HL-60 (cell line): ENCODE measurements at regions not wholly inside any gene's neighbourhood (a gene's known extent, or its start where the extent isn't known, plus 50 kb on each side); places are given as distances from the start of the nearest gene placed in this dataset.

ENCODE experiments used
- DNase-seq, 2 experiments: peaks; one replicate each; pipeline ENCODE4 v3.0.0-alpha.2; 2010 to 2020; ENCODE audit warnings: low read depth in 1 of 2, low spot score in 1 of 2
- H3K27ac ChIP-seq: fragments of 250-450 bp; sonication (Bioruptor Pico); replicated peaks from 2 replicates; pipeline ENCODE4 v1.5.1; 2020; ENCODE audit warnings: mild to moderate bottlenecking, moderate library complexity
- H3K27me3 ChIP-seq: fragments of 250-450 bp; sonication (Bioruptor Pico); 2 replicates; pipeline ENCODE4 v1.5.1; 2021; ENCODE audit warnings: mild to moderate bottlenecking, moderate library complexity; ENCODE audit not compliant: insufficient read depth, poor library complexity, severe bottlenecking
- H3K4me3 ChIP-seq: replicated peaks from 2 replicates; pipeline ENCODE4 v1.5.1; 2011; ENCODE audit warnings: mild to moderate bottlenecking, control low read depth, low read length; ENCODE audit not compliant: insufficient read depth
- CTCF ChIP-seq: IDR thresholded peaks from one replicate; pipeline ENCODE4 v1.5.1; 2011; ENCODE audit warnings: low read length, control low read depth, inconsistent platforms; ENCODE audit not compliant: insufficient read depth
- GABPA ChIP-seq: IDR thresholded peaks from 2 replicates; pipeline ENCODE4 v1.6.1; 2012; ENCODE audit warnings: low read depth
- POLR2AphosphoS5 ChIP-seq: IDR thresholded peaks from 2 replicates; pipeline ENCODE4 v1.6.1; 2012; ENCODE audit warnings: low read depth
- SPI1 ChIP-seq: IDR thresholded peaks from 2 replicates; pipeline ENCODE4 v1.6.1; 2012; ENCODE audit warnings: low read depth, mild to moderate bottlenecking, borderline replicate concordance
- TF ChIP-seq, protein P1 (sequence below): IDR thresholded peaks from 2 replicates; pipeline ENCODE4 v1.6.1; 2012; ENCODE audit warnings: low read depth; ENCODE audit not compliant: insufficient replicate concordance

- no peak for DNase-seq
- no peak overlapping the region for H3K4me3 ChIP-seq
- no peaks in the 10 kb centered on the region for H3K27me3 ChIP-seq
- no peak for TF ChIP-seq SPI1
- no peak for TF ChIP-seq CTCF
- TF ChIP-seq GABPA, result no peak
- no peak for TF ChIP-seq POLR2AphosphoS5
- TF ChIP-seq, protein P1, sequence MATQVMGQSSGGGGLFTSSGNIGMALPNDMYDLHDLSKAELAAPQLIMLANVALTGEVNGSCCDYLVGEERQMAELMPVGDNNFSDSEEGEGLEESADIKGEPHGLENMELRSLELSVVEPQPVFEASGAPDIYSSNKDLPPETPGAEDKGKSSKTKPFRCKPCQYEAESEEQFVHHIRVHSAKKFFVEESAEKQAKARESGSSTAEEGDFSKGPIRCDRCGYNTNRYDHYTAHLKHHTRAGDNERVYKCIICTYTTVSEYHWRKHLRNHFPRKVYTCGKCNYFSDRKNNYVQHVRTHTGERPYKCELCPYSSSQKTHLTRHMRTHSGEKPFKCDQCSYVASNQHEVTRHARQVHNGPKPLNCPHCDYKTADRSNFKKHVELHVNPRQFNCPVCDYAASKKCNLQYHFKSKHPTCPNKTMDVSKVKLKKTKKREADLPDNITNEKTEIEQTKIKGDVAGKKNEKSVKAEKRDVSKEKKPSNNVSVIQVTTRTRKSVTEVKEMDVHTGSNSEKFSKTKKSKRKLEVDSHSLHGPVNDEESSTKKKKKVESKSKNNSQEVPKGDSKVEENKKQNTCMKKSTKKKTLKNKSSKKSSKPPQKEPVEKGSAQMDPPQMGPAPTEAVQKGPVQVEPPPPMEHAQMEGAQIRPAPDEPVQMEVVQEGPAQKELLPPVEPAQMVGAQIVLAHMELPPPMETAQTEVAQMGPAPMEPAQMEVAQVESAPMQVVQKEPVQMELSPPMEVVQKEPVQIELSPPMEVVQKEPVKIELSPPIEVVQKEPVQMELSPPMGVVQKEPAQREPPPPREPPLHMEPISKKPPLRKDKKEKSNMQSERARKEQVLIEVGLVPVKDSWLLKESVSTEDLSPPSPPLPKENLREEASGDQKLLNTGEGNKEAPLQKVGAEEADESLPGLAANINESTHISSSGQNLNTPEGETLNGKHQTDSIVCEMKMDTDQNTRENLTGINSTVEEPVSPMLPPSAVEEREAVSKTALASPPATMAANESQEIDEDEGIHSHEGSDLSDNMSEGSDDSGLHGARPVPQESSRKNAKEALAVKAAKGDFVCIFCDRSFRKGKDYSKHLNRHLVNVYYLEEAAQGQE, result no peak
- no peak overlapping the region for H3K27ac ChIP-seq
These were observed 312.0 kb upstream of the NT5E start for GRCh38 chr6:85137865-85138264.

- H3K27ac ChIP-seq, result no peak overlapping the region
- no peaks in the 10 kb centered on the region for H3K27me3 ChIP-seq
These were observed 313.6 kb upstream of the NT5E start for GRCh38 chr6:85136310-85136709.

DNA sequence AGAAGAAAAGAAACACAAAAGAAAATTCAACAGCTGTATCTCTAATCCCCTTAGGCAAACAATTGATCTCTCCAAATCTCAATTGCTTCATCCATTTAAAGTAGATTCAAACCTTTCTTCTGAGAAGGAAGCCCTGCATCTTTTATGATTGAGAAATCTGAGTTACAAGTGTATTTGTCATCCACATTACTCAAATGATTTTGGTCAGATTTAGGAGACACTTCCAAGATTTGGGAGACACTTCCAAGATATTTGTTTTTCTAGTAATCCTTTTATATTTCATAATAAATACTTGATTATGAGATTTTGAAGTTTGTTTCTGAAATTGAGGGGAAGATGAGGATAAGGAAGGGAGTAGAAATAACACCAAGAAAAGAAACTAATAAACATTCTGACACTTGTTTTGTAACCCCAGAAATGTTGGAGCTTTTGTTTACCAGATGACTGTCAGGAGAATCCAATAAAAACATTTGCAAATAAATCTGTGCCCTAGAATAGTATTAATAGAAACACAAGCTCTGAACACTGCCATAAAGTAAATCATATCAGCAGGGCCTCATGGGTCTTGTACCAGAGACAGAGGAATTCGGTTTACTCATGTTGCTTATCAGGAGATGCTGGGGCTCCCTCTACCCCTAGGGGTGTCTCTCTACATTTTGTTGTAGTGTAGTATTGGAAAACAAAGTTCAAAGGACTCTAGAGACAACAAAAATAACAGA, 314.3 kb upstream of the NT5E start:
- no peak overlapping the region for H3K27ac ChIP-seq
- DNase-seq, result no peak

More at GRCh38 chr6:85136310-85136709, 313.6 kb upstream of the NT5E start:
- no peak for DNase-seq
- no peak overlapping the region for H3K4me3 ChIP-seq
- TF ChIP-seq, protein P1, result no peak
- TF ChIP-seq CTCF (no peak), SPI1 (no peak)

More for the DNA sequence above, 314.3 kb upstream of the NT5E start:
- H3K27me3 ChIP-seq, result no peaks in the 10 kb centered on the region
- no peak overlapping the region for H3K4me3 ChIP-seq
- TF ChIP-seq GABPA, result no peak
- TF ChIP-seq CTCF, result no peak
- no peak for TF ChIP-seq SPI1
- TF ChIP-seq, protein P1, result no peak
- no peak for TF ChIP-seq POLR2AphosphoS5
